HepG2 (cell line): ENCODE measurements at regions not wholly inside any gene's neighbourhood (a gene's known extent, or its start where the extent isn't known, plus 50 kb on each side); places are given as distances from the start of the nearest gene placed in this dataset.

Experiments
- NR1H2 ChIP-seq: sonication (generic); formaldehyde crosslinking; IDR thresholded peaks from 2 replicates; pipeline ENCODE4 v1.8.1; 2022; ENCODE audit warnings: low read depth, missing genetic modification reagents, borderline replicate concordance
- ZNF20 ChIP-seq: sonication (generic); formaldehyde crosslinking; IDR thresholded peaks from 2 replicates; pipeline ENCODE4 v1.4.0; 2020; ENCODE audit warnings: mild to moderate bottlenecking, moderate library complexity, missing genetic modification reagents
- ZNF615 ChIP-seq: sonication (generic); formaldehyde crosslinking; IDR thresholded peaks from 2 replicates; pipeline ENCODE4 v1.5.0; 2020; ENCODE audit warnings: mild to moderate bottlenecking, missing genetic modification reagents, borderline replicate concordance
- ZNF883 ChIP-seq: sonication (generic); formaldehyde crosslinking; IDR thresholded peaks from 2 replicates; pipeline ENCODE4 v1.5.1; 2020; ENCODE audit warnings: mild to moderate bottlenecking, missing genetic modification reagents; ENCODE audit errors: not compliant biosample characterization
- ZZZ3 ChIP-seq: sonication (generic); formaldehyde crosslinking; IDR thresholded peaks from 2 replicates; pipeline ENCODE4 v1.4.0; 2020; ENCODE audit warnings: missing genetic modification reagents, mild to moderate bottlenecking, borderline replicate concordance
- TF ChIP-seq, protein P1 (sequence below): sonication (generic); formaldehyde crosslinking; IDR thresholded peaks from 2 replicates; pipeline ENCODE4 v1.5.0; 2020; ENCODE audit warnings: mild to moderate bottlenecking, missing genetic modification reagents, moderate library complexity

DNA sequence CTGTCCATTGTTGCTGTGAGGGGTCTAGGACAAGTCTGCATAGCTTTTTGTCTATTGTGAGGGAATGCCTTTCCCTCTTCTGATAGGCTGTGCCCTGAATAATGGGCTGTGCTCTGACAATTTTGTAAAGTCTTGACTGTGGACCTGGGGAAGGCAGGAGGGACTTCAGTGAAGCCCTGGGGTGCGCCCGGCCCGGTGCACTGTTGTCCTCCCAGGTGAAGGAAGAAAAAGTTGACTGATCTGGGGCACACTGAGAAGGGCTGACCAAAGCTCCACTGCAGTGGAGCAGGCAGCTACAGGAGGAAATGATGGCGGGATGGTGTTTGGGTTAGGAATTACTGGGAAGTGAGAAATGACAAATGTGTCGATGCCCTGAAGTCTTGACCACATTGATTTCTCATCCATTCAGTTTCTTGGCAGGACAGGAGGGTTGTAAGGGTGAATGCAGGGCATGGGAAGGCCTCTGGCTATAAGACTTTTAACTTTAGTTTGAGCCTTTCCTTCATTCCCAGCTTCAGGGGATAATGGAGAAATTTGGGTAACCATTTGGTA, 224.0 kb upstream of the CST7 start:
- TF ChIP-seq, protein P1, sequence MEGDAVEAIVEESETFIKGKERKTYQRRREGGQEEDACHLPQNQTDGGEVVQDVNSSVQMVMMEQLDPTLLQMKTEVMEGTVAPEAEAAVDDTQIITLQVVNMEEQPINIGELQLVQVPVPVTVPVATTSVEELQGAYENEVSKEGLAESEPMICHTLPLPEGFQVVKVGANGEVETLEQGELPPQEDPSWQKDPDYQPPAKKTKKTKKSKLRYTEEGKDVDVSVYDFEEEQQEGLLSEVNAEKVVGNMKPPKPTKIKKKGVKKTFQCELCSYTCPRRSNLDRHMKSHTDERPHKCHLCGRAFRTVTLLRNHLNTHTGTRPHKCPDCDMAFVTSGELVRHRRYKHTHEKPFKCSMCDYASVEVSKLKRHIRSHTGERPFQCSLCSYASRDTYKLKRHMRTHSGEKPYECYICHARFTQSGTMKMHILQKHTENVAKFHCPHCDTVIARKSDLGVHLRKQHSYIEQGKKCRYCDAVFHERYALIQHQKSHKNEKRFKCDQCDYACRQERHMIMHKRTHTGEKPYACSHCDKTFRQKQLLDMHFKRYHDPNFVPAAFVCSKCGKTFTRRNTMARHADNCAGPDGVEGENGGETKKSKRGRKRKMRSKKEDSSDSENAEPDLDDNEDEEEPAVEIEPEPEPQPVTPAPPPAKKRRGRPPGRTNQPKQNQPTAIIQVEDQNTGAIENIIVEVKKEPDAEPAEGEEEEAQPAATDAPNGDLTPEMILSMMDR (CRISPR knock-in tag), result no peak
- TF ChIP-seq ZZZ3 (CRISPR knock-in tag), result no peak
- no peak for TF ChIP-seq ZNF20 (CRISPR knock-in tag)
- no peak for TF ChIP-seq ZNF883 (CRISPR knock-in tag)
- TF ChIP-seq NR1H2, result no peak
- TF ChIP-seq ZNF615 (CRISPR knock-in tag), result no peak
